Activated CD4-positive, alpha-beta T cell treated with anti-CD3 and anti-CD28 coated beads, Interleukin-2, amount 10 ng/mL, durations not matched to agents 24 days and 14 days (primary cell): ENCODE measurements at regions not wholly inside any gene's neighbourhood (a gene's known extent, or its start where the extent isn't known, plus 50 kb on each side); places are given as distances from the start of the nearest gene placed in this dataset.
"Not testable (repeated sequence)": the region's sequence is repeated elsewhere in the genome, so short reads cannot be mapped to it uniquely, and the experiment has no call there.

Source experiments
- DNase-seq: peaks from one replicate; pipeline ENCODE4 v3.0.0; 2022
- H3K27ac Mint-ChIP-seq: one replicate; pipeline ENCODE4 v1.8.0; 2022; ENCODE audit warnings: mild to moderate bottlenecking, mixed read lengths
- H3K27me3 Mint-ChIP-seq: one replicate; pipeline ENCODE4 v1.8.0; 2022; ENCODE audit warnings: mixed read lengths
- H3K36me3 Mint-ChIP-seq: one replicate; pipeline ENCODE4 v1.8.0; 2022; ENCODE audit warnings: low read depth, mild to moderate bottlenecking, mixed read lengths
- H3K4me1 Mint-ChIP-seq: one replicate; pipeline ENCODE4 v1.8.0; 2021; ENCODE audit warnings: mixed read lengths
- H3K4me3 Mint-ChIP-seq: one replicate; pipeline ENCODE4 v1.8.0; 2022; ENCODE audit warnings: mild to moderate bottlenecking, moderate library complexity, mixed read lengths
- H3K9me3 Mint-ChIP-seq: one replicate; pipeline ENCODE4 v1.8.0; 2021; ENCODE audit warnings: mixed read lengths
- intact Hi-C: fragments of 100-400 bp; cut with micrococcal nuclease; formaldehyde crosslinking; loops from one replicate; pipeline ENCODE4 v1.15.1; 2023

DNA sequence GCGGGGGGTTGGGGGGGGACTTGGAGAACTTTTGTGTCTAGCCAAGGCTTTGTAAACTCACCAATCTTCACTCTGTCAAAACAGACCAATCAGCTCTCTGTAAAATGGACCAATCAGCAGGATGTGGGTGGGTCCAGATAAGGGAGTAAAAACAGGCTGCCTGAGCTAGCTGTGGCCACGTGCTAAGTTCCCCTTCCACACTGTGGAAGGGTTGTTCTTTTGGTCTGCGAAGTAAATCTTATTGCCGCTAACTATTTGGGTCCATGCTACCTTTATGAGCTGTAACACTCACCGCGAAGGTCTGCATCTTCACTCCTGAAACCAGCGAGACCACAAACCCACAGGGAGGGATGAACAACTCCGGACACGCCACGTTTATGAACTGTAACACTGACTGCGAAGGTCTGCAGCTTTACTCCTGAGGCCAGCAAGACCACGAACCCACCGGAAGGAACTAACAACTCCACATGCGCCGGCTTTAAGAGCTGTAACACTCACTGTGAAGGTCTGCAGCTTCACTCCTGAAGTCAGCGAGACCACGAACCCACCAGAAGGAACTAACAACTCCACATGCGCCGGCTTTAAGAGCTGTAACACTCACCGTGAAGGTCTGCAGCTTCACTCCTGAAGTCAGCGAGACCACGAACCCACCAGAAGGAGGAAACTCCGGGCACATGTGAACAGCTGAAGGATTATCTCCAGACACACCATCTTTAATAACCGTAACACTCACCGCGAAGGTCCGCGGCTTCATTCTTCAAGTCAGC lies 186.6 kb downstream of the ID4 start:
- DNase-seq, result peak; percentile 67
- H3K9me3 Mint-ChIP-seq, H3K27ac Mint-ChIP-seq, H3K36me3 Mint-ChIP-seq, intact Hi-C loops: not testable (repeated sequence)
- Mint-ChIP-seq H3K4me1 (peaks cover 16% of the 10 kb centered on the region), H3K4me3 (peak overlapping the region; percentile 73), H3K27me3 (peaks cover 34% of the 10 kb centered on the region)

DNA sequence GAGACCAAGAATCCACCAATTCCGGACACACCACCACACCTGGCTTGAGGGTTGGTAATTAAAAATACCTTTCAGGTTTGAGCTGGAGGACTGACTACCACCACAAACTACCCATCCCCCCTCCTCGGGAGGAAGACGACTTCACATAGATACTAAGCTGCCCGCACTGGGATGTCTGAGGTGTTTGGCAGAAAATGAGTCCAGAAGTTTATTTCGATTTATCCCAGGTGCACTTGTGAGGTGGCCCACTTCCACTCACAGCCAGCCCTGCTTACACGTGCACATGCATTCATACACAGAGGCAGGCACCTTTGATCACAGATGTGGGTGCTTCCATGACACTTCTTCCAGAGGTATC lies 187.1 kb downstream of the ID4 start:
- peaks cover 3% of the 10 kb centered on the region for H3K9me3 Mint-ChIP-seq
- peaks cover 16% of the 10 kb centered on the region for H3K4me1 Mint-ChIP-seq
- intact Hi-C loops, result no loop called here
- no peaks in the 10 kb centered on the region for H3K36me3 Mint-ChIP-seq
- H3K27ac Mint-ChIP-seq, result no peak overlapping the region
- peak; percentile 61 for DNase-seq
- H3K27me3 Mint-ChIP-seq, result peaks cover 34% of the 10 kb centered on the region
- H3K4me3 Mint-ChIP-seq, result peak overlapping the region; percentile 73

DNA sequence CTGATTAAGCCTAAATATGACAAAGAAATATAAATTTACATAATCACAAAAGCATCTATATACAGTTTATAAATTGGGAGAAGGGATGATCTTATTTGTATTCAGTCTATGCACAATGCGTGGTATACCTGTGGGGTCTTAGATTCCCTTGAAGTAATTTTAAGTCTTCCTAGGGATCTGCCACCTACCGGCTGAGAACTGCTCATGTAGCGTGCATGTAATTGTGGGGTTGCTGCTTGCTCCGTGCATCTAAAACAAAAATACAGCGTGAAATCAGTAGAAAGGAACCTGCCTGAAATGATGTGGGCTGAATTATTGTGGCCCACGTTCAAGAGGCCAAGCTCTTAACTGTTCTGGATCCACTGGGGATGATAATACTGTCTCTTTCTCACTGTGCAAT lies 187.3 kb downstream of the MBOAT1 start:
- Mint-ChIP-seq H3K4me1 (peaks cover 16% of the 10 kb centered on the region), H3K9me3 (peaks cover 3% of the 10 kb centered on the region), H3K27ac (no peak overlapping the region), H3K4me3 (no peak overlapping the region), H3K36me3 (no peaks in the 10 kb centered on the region), H3K27me3 (peaks cover 34% of the 10 kb centered on the region)
- DNase-seq, result no peak
- intact Hi-C loops, result no loop called here

DNA sequence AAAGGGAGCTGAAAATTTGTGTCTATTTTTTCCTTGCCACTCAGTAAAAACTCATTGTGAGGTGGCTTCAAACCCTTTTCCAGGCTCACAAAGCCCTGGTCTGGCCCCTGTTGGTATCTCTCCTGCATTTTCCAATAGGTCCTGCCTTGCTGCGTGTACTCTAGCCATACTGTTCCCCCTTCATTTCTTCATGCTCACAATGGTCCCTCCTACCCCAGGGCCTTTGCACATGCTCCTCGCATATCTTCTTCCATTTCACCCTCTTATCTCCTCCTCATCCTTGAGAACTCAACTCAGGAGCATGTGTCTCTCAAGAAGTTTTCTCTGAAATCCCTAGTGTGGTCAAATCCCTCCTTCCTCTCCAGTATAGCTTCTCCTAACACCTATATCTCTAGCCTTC lies 186.6 kb downstream of the MBOAT1 start:
- Mint-ChIP-seq H3K9me3 (peaks cover 3% of the 10 kb centered on the region), H3K27ac (no peak overlapping the region), H3K36me3 (no peaks in the 10 kb centered on the region), H3K4me1 (peaks cover 16% of the 10 kb centered on the region), H3K27me3 (peaks cover 36% of the 10 kb centered on the region), H3K4me3 (no peak overlapping the region)
- intact Hi-C loops, result no loop called here
- no peak for DNase-seq

DNA sequence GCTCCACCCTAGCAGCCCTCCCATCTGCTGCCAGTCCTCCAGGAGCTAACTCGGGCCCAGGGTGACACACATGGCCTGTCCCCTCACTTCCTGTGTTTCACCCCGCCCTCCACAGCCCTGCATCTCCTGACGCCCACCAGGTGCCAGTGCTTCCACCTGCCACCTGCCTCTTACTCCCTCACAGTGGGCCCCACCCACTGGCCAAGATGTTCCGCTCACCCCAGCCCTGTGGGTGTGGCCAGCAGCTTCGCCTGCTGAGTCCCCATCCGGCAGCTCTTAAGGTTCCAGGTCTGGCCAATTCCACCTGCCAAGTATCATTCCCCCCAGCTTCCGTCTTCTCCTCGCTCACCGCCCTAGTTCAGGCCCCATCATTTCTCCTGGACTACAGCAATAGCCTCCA lies 184.1 kb downstream of the MBOAT1 start:
- intact Hi-C loops, result no loop called here
- DNase-seq, result no peak
- H3K36me3 Mint-ChIP-seq, result no peaks in the 10 kb centered on the region
- no peaks in the 10 kb centered on the region for H3K9me3 Mint-ChIP-seq
- no peak overlapping the region for H3K27ac Mint-ChIP-seq
- H3K4me1 Mint-ChIP-seq, result peaks cover 16% of the 10 kb centered on the region
- peaks cover 29% of the 10 kb centered on the region for H3K27me3 Mint-ChIP-seq
- no peak overlapping the region for H3K4me3 Mint-ChIP-seq

DNA sequence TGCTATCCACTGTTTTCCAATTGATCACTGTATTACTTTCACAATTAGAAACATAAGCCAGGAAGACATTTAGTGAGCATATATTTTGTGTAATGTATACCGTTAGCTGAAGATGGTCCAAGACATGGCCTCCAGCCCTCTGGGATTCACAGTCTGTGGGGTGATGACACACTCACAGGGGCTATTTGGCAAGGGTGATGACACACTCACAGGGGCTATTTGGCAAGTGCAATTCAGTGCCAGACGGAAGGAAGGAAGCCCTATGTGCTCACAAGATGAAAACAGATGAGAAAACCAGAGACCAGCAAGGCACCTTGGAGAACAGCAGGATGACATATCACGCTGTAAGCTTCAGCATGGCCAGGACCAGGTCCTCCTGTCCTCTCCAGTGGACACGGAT lies 183.7 kb downstream of the MBOAT1 start:
- Mint-ChIP-seq H3K27me3 (peaks cover 27% of the 10 kb centered on the region), H3K9me3 (no peaks in the 10 kb centered on the region), H3K36me3 (no peaks in the 10 kb centered on the region), H3K4me3 (no peak overlapping the region), H3K27ac (no peak overlapping the region), H3K4me1 (peaks cover 15% of the 10 kb centered on the region)
- no peak for DNase-seq
- intact Hi-C loops, result no loop called here

DNA sequence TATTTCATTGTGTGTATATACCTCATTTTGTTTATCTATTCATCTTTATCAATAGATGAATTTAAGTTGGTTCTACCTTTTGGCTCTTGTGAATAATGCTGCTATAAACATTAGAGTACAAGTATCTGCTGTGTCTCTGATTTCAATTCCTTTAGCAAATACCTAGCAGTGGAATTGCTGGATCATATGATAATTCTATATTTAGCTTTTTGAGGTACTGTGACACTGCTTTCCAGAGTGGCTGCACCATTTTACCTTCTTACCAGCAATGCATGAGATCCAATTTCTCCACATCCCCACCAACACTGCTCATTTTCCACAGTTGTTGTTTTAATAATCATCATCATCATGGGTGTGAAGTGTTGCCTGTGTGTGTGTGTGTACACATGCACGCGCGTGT lies 182.3 kb downstream of the MBOAT1 start:
- Mint-ChIP-seq H3K27me3 (peaks cover 17% of the 10 kb centered on the region), H3K36me3 (no peaks in the 10 kb centered on the region), H3K27ac (no peak overlapping the region), H3K9me3 (no peaks in the 10 kb centered on the region), H3K4me1 (peaks cover under 1% of the 10 kb centered on the region), H3K4me3 (no peak overlapping the region)
- intact Hi-C loops, result no loop called here
- no peak for DNase-seq

DNA sequence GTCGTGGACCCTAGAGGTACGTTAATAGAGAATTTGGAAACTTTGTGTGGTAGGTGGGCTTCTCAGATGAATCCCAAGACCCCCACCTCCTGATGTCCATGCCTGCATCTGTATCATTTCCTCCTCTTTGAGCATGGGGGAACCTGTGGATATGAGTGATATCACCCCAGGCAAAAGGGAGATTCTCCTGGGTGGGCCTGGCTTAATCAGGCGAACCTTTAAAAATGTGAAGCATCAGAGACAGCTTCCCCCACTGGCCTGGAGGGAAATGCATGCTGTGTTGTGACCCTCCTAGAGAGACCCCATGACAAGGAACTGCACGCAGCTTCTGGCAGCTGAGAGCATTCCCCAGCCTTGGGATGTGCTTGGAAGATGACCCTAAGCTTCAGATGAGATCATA lies 180.9 kb downstream of the MBOAT1 start:
- no peak for DNase-seq
- Mint-ChIP-seq H3K9me3 (no peaks in the 10 kb centered on the region), H3K4me1 (no peaks in the 10 kb centered on the region), H3K4me3 (no peak overlapping the region), H3K27ac (no peak overlapping the region), H3K36me3 (no peaks in the 10 kb centered on the region), H3K27me3 (peaks cover 11% of the 10 kb centered on the region)
- intact Hi-C loops, result no loop called here

DNA sequence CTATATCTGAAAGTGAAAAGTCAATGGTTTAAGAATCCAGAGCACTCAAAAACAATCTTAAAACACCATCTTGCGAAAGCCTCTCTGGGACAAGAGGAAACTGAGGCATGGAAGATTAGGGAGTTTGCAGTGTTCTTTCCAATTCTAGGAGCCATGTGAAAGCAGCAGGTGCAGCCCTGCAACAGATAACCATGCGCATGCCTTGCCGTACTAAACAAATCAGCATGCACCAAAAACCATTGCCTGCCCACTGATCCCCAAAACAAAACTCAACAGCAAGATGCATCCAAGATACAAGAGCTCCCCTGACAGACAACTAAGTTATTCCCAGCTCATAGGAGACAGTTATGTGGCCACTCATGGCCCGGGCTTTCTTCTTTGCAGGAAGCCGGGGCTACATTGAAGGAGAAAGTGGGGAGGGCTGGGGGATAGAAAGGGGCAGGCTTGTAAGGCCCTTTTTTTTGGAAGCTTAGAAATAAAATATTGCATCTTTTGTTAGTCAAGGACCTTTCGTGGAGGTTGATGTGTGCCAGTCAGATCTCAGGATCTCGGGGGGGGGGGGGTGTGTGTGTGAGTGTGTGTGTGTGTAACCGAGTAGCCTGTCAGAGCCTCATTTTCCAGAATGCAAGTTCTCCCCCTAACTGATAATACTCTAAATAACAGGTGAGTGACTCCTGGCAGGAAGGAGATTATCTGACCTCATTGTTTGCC lies 178.4 kb downstream of the MBOAT1 start:
- Mint-ChIP-seq H3K27me3 (peaks cover 11% of the 10 kb centered on the region), H3K9me3 (no peaks in the 10 kb centered on the region), H3K4me1 (no peaks in the 10 kb centered on the region), H3K4me3 (no peak overlapping the region), H3K36me3 (no peaks in the 10 kb centered on the region), H3K27ac (no peak overlapping the region)
- DNase-seq, result no peak
- intact Hi-C loops, result no loop called here

DNA sequence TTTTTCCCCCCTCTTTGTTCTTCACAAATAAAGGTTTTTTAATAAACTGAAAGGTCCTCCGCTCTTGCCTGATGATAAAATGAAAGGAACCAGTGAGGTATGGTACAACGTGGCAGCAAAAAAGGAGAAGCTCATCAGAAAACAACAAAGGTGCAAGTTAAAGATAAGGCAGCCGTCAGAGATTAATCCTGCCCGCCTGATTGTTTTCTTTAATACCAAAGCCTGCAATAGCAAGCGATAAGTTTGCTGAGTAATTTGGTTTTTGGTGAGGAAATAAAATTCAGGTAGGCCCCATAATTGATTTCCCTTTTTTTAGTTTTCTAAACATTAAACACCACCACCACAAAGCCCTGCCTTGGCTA lies 177.9 kb downstream of the MBOAT1 start:
- Mint-ChIP-seq H3K9me3 (no peaks in the 10 kb centered on the region), H3K36me3 (no peaks in the 10 kb centered on the region), H3K27ac (no peak overlapping the region), H3K4me1 (no peaks in the 10 kb centered on the region), H3K4me3 (no peak overlapping the region), H3K27me3 (peaks cover 11% of the 10 kb centered on the region)
- intact Hi-C loops, result no loop called here
- no peak for DNase-seq

DNA sequence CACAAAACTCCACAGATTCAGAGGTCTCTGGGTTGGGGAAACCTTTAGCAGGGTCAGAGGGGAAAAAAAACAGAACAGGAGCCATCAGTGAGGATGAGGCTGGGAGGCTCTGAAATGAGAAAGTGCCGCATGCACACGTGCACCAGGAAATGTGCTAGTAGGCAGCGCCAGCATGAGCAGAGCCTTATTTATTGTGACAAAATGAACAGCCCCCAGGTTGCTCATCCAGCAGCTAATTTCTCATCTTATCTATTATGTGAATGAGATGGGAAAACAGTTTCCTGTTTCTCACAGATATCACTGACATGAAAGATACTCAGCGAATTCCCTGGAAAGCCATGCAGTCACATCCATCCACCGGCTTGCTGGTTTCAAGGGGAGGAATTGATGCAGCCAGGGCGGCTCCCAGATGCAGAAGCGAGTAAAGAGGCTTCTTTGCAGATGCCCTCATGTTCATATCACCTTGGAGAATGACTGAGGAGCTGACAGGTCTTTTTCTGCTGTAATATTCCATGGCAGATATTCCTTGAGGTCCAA lies 176.1 kb downstream of the MBOAT1 start:
- no peaks in the 10 kb centered on the region for H3K4me1 Mint-ChIP-seq
- H3K9me3 Mint-ChIP-seq, result no peaks in the 10 kb centered on the region
- H3K4me3 Mint-ChIP-seq, result no peak overlapping the region
- H3K27ac Mint-ChIP-seq, result no peak overlapping the region
- intact Hi-C loops, result no loop called here
- H3K27me3 Mint-ChIP-seq, result peaks cover 6% of the 10 kb centered on the region
- H3K36me3 Mint-ChIP-seq, result no peaks in the 10 kb centered on the region
- no peak for DNase-seq

DNA sequence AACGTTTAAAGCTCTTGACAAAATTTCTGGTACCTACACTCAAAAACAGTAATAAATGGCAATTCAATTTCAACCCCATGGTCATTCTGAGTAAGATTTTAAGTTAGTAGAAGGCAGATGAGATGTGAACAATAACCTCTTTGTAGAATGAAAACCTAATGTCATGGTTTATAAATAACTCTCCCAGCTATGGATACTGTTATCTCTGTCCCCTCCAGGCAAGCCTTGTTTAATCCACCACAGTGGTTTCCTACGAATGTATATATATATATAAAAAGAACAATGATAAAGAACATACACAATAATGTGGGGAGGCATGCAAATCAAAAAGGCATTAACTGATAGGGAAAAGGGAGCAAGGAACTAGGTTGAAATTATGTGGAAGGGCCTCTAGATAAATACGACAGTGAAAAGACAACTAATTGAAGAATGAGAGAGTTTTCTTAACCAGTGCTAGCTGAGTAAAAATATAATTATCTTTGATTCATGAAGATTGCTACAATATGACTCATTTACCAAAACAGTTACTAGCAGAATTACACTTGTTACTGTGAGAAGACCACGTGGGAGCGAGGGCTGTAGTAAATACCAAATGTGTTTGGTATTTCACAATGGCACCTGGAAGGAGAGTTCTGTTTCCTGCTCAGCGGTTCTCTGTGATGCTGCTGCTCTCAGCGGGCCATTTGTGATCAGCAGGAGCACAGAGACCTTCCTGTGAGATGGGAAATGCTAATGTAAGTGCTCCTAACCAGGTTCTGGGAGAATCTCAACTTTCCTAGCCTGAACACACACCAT lies 173.7 kb downstream of the MBOAT1 start:
- no peak overlapping the region for H3K27ac Mint-ChIP-seq
- no peak overlapping the region for H3K4me3 Mint-ChIP-seq
- H3K4me1 Mint-ChIP-seq, result no peaks in the 10 kb centered on the region
- H3K36me3 Mint-ChIP-seq, result no peaks in the 10 kb centered on the region
- H3K27me3 Mint-ChIP-seq, result peaks cover 6% of the 10 kb centered on the region
- intact Hi-C loops, result no loop called here
- DNase-seq, result no peak
- no peaks in the 10 kb centered on the region for H3K9me3 Mint-ChIP-seq

DNA sequence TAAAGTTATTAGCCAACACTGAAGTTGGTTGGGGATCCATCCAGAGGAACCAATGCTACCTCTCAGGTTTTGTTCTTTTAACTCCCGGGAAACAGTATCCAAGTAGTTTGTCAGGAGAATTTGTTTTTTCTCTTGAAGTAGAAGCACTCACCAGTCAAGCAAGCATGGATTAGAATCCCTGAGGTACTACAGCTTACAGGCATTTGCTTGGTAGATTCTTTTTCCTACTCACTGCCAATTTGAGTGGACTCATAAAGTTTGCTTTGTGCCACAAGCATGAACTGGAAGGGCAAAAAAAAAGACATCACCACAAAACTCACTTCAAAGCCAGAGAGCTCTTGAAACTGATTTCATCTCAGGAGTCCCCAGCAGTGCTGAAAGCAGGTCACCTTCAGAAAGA lies 167.4 kb downstream of the MBOAT1 start:
- Mint-ChIP-seq H3K4me1 (no peaks in the 10 kb centered on the region), H3K4me3 (no peak overlapping the region), H3K27ac (no peak overlapping the region), H3K27me3 (peaks cover 5% of the 10 kb centered on the region), H3K36me3 (no peaks in the 10 kb centered on the region), H3K9me3 (no peaks in the 10 kb centered on the region)
- no peak for DNase-seq
- intact Hi-C loops, result no loop called here
